HEK293T (cell line): ENCODE measurements at regions not wholly inside any gene's neighbourhood (a gene's known extent, or its start where the extent isn't known, plus 50 kb on each side); places are given as distances from the start of the nearest gene placed in this dataset.

Source experiments
- BHLHE40 ChIP-seq: fragments of 450-650 bp; IDR thresholded peaks from 2 replicates; pipeline ENCODE4 v1.6.1; 2016; ENCODE audit warnings: mild to moderate bottlenecking, moderate library complexity, borderline replicate concordance
- CTBP1 ChIP-seq: fragments of 450-650 bp; IDR thresholded peaks from 2 replicates; pipeline ENCODE4 v1.6.1; 2016; ENCODE audit warnings: borderline replicate concordance
- ELF4 ChIP-seq: fragments of 450-650 bp; IDR thresholded peaks from 2 replicates; pipeline ENCODE4 v1.6.1; 2017; ENCODE audit warnings: antibody characterized with exemption
- FOXK2 ChIP-seq: fragments of 450-650 bp; IDR thresholded peaks from 2 replicates; pipeline ENCODE4 v1.6.1; 2016; ENCODE audit warnings: mild to moderate bottlenecking
- FOXM1 ChIP-seq: fragments of 450-650 bp; IDR thresholded peaks from 2 replicates; pipeline ENCODE4 v1.6.1; 2017; ENCODE audit warnings: mild to moderate bottlenecking, borderline replicate concordance
- NFRKB ChIP-seq: fragments of 450-650 bp; IDR thresholded peaks from 2 replicates; pipeline ENCODE4 v1.6.1; 2016; ENCODE audit warnings: mild to moderate bottlenecking, moderate library complexity
- PKNOX1 ChIP-seq: fragments of 450-650 bp; IDR thresholded peaks from 2 replicates; pipeline ENCODE4 v1.6.1; 2016
- SUZ12 ChIP-seq: fragments of 450-650 bp; IDR thresholded peaks from 2 replicates; pipeline ENCODE4 v1.6.1; 2016; ENCODE audit warnings: mild to moderate bottlenecking

DNA sequence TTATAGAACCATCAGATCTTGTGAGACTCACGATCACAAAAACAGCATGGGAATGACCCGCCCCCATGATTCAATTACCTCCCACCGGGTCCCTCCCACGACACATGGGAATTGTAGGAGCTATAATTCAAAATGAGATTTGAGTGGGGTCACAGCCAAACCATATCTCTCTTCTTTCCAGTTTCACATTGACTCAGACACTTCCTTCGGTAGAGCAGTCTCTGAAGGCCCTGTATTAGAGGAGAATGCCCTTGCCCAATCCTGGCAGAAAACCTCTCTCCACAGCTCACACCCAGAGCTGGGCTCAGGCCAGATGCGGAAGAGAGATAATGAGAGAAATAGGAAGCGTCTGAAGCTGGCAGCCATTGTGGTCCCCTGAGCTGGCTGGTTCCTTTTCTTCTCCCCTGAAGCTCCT lies 72.4 kb upstream of the CLDN10 start:
- TF ChIP-seq FOXK2: no peak
- TF ChIP-seq FOXM1: no peak
- no peak for TF ChIP-seq PKNOX1
- no peak for TF ChIP-seq NFRKB
- TF ChIP-seq SUZ12: no peak
- TF ChIP-seq CTBP1: no peak
- TF ChIP-seq BHLHE40: no peak
- TF ChIP-seq ELF4: no peak
